GM18498 (cell line): ENCODE measurements at regions not wholly inside any gene's neighbourhood (a gene's known extent, or its start where the extent isn't known, plus 50 kb on each side); places are given as distances from the start of the nearest gene placed in this dataset.

ENCODE experiments used
- ATAC-seq: cut with Tn5 transposase; IDR thresholded peaks from one replicate; pipeline ENCODE4 v1.9.1; 2021; ENCODE audit warnings: mild to moderate bottlenecking, moderate library complexity; ENCODE audit not compliant: unreplicated experiment

DNA sequence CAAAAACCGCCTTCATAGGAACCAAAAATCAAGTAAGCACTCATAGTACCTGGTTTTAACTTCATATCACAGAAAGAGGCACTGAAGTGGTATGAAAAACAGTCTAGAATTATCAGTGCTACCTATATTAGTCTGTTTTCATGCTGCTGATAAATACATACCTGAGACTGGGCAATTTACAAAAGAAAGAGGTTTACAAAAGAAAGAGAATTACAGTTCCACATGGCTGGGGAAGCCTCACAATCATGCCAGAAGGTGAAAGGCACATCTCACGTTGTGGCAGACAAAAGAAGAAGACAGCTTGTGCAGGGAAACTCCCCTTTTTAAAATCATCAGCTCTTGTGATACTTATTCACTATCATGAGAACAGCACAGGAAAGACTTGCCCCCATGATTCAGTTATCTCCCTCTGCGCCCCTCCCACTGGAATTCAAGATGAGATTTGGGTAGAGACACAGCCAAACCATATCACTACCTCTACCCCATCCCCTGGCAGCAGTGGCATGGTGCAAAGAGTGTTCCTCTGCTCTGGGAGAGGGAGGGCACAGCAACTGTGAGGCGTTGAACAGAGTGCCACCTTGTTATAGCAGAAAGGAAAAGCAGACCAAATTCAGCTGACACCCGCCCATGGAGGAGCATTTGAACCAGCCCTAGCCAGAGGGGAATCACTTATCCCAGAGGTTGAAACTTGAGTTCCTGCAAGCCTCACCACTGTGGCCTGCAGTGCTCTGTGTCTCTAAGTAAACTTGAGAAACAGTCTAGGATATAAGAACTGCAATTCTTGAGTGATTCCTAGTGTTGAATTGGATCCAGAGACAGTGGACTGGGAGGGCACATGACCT lies 61.9 kb upstream of the PTPRZ1 start:
- ATAC-seq = no peak

DNA sequence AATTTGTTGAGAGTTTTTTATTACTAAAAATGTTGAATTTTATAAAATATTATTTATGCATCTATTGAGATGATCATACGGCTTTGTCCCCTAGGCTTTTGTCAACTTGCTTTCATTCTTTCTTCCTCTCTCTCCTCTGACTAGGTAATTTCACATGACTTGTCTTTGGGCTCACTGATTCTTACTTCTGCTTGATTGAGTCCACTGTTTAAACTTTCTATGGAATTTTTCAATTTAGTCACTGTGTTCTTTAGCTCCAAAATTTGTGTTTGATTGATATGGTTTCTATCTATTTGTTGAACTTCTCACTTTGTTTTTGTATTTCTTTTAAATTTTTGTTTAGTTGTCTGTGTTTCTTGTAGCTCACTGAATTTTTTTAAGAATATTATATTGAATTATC lies 65.9 kb upstream of the PTPRZ1 start:
- ATAC-seq = no peak

DNA sequence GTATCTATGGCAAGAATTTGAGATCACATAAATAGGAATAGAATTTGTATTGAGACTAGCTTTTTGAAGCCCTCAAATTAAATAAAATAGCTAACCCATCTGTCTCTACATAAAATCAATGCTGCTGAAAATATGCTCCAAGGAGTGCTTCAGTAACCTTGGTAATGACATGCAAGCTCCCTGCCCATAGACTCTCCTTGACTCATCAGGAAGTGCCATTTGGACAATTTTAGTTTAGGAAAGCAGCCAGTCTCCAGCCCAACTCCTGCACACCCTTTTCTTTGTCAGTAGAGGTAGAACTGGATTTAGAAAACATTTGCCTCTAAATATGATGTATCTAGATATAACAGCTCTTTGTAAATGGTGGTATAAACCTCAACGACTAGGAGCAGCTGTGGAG lies 69.9 kb upstream of the PTPRZ1 start:
- ATAC-seq = no peak

DNA sequence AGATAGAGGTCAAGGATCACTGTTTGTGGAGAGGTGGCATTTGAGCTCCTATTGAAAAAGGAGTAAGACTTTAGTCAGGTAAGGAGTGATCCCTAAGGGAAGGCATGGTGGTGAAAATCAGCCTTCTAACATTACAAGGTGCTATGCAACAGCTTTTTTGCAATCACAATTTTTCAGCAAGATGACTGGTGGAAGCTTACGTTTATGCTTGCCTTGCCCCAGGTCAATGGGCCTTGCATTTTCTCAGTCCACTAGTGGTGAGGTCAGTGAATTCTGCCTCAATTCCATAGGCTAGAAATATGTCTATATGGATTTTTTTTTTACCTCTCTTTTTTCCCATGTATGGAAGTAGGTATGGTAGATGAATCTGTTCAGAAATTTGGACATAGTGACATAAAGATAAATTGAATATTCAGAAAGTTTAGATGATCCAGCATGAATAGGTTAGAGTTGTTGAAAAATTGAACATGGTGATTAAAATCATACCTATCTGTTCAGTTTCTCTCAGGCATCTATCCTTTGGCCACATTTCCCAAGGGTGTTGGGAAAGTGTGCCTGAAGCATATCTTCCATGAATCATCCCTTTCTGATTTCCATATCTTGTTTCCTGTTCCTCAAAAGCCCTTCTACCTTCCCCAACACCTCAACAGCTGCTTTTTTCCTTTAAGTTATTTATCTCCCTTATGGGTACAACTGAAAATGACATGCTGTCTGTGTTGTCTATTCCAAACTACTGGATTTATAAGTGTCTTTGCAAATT lies 71.9 kb upstream of the PTPRZ1 start:
- ATAC-seq = no peak

DNA sequence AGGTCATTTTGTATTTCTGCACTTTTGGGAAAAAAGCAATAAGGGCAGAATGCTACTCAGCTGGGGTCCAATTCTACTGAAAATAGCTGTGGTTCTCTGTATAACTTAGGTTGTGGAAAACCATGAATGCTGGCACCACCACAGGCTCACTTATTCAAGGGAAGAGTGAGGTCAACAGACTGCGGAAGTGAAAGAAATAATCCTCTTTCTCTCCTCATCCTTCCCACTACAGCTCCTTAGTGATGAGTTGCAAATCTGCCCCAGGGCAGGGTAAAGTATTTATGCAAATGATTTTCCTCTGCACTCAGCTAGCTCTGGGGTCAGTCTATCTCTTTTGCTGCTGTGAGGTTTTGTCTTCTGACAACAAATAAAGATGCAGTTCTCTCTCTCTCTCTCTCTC lies 74.1 kb upstream of the PTPRZ1 start:
- ATAC-seq = no peak

DNA sequence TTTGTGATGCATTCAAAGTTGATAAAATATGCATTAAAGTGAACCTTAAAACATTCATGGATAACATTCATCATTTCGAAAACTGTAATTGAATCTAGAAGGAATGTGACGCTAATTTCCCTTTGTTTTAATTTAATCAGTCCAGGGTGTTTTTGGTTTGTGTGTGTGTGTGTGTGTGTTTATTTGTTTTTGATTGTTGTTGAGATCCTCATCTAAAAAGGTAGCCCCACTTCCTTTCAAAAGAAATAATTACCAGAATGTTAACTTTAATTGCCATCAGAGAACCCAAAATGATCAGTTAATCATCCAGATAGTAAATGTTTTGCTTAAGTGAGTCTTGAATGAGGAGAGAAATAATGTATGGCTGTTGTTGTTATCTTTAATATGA lies 74.5 kb upstream of the PTPRZ1 start:
- ATAC-seq = no peak

DNA sequence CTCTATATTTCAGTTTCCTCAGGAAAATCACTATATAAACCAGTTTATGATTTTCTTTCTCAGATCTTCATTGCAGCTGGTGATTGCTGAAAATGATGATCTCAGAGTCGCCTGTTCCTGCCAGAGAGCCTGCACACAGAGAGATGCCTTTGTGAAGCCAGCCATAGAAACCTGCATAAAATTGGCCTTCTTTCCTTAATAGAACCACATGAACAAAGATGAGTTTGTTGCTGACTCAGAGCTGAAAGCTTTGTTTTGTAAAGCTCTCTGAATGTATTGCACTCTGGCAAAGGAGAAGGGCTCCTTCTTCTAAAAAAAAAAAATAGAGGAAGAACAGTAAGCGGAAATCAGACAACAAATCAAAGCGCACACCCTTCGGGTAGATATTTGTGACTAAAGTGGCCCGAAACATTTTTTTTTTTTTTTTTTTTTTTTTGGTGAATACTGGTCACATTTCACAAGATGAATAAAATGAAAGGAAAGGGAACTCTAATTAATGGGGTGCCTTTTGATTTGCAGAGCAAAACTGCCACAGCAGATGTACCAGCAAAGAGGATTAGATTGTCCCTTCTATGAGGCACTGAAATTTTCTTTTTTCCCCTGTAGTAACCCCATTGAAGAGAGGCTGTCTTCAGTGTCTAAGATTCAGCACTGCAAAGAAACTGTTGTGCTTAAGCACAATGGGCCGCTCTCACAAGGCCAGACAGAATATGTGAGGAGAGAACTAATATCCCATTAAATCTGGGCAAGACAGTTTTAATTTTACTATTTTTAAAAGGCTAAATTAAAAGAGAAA lies 75.1 kb upstream of the PTPRZ1 start:
- no peak for ATAC-seq

DNA sequence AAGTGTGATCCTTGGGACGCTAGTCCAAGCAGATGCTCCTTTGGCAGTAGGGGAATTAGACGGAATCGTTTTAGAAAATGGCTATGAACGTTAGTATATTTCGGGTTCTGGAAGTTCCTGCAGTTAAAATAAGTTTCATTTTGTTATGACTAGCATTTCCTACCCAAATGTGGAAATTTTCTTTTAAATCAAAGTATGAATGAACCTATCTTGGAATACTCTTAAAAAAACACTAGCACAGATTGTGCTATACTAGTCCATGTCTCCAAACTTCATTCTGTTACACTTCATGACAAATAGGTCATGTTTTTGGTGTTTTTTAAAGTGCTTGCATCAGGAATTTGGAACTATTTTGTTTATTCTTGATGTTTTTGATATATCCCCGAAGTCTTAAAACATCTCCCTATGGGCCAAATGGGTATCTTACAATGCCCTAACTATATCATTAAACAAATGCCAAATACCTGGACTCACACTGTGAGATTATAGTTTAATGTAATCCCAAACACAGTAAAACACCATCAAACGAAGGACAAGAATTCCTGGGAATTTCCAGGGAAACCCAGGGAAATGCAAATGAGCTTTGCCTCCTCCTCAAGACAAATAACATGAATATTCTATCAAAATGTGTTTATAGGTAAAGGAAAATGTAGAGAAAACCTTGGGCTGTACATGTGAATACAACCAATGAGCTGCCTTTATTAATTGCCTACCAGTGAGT lies 75.9 kb upstream of the PTPRZ1 start:
- ATAC-seq = no peak

DNA sequence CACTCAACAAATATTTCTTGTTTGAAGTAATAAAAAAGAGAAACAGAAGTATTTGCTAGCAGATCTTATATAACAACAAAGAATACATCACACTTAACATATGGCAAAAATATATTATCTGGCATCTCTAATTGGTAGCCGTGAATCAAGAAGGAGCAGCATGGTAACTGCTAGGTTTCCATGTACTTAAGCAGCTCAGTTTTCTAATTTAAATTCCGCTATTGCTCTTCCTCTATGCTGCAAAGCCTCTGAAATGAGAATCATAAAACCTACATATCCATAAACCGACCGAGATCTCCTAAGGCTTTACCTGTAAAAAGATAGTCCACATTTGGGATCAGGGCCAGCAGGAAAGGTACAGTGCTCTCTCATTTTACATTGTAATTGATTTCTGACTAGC lies 76.6 kb upstream of the PTPRZ1 start:
- ATAC-seq = no peak

DNA sequence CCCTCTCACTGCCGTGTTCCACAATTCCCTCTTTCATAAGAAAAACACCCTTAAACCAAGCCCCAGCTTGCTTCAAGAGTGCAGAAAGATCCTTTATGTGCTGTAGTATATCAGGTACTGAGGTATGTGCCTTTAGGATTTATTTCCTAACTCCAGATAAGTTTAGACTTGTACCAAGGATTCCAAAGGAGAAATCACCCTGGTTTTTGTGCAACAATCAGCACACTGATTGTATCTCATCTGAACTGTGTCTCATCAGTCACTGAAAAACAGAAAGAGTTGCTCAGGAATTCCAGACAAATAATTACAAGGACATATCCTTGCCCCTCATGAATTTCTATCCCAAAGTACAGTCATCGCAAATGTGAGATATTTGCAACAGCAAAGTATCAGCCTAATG lies 77.2 kb upstream of the PTPRZ1 start:
- no peak for ATAC-seq

DNA sequence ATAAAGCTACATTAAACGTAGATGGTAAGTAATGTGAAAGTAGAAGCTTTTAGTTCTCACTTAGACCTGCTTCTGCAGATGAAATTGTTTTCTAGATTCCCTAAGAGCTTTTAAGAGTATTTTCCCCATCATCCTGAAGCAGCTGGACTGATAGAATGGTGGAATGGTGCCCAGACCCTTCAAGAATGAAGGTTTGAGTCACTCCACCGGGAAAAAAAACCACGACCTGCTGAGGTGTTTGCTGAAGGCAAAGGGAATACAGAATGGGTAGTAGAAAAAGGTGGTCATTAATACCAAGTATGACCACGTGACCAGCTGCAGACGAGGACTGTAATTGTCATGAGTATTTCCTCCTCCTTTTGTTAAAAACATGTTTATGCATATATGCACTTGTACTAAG lies 79.2 kb upstream of the PTPRZ1 start:
- ATAC-seq = no peak

DNA sequence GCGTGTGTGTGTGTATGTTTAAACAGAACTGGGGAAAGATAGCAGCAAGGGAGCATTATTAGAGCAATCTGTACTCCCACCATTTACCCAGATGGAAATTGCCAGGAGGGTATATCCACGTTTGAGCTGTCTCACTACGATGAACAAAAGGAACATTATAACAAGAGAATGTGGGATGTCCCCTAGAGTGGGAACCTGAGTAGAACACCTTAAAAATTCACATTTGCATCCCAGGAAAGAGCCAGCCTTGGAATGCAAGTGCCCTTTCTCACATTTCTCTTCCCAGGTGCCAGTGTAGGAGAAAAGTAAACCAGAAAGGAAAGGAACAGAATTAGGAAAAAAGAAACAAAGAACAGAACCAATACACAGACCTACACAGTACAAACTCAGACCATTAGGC lies 95.3 kb upstream of the PTPRZ1 start:
- ATAC-seq = no peak

DNA sequence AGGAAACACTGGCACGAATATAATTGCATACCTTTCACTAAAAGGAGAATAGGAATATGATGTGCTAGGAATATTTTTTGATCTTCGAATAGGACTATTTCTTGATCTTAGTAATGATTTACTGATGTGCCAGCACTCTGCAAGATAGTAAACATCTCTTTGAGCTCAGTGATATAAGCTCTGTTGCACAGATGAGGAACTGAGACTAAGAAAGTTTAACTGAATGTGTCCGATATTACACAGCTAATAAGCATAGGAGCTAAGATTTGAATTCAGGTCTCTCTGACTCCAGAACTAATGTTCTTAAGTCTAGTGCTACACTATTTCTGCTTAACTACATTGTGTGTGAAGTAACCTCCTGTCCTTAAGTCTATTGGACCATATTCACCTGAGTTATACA lies 98.4 kb upstream of the PTPRZ1 start:
- no peak for ATAC-seq

DNA sequence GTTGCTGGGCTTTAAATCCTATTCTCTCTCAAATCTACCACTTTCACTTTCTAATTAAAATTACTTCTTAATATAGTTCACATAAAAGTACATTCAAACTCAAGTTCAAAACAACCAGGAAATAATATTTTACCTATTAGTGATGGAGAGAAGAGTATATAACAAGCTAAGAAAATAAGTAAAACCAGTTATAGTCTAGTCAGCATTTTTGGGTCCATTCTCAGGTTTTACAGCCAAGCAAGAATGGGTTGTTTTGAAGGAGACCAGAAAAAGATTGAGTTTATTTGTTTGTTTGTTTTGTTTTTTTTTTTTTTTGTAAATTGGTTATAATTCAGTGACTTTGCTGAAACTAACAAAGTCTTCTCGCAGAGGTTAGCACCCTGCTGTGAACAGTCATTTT lies 106.3 kb upstream of the PTPRZ1 start:
- ATAC-seq = no peak

DNA sequence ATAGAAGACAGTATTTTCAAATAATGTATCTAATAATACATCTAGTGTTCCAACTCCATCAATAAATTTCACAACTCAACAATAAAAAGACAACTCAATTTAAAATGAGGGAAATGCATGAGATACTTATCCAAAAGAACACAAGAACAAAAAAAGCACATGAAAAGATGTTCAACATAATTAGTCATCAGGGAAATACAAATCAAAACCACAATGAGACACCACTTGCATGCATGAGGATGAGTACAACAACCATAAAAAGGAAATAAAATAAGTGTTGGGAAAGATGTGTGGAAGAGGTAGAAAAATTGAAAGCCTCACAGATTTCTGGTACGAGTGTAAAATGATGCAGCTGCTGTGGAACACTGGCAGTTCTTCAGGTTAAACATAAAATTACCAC lies 111.6 kb upstream of the PTPRZ1 start:
- no peak for ATAC-seq

DNA sequence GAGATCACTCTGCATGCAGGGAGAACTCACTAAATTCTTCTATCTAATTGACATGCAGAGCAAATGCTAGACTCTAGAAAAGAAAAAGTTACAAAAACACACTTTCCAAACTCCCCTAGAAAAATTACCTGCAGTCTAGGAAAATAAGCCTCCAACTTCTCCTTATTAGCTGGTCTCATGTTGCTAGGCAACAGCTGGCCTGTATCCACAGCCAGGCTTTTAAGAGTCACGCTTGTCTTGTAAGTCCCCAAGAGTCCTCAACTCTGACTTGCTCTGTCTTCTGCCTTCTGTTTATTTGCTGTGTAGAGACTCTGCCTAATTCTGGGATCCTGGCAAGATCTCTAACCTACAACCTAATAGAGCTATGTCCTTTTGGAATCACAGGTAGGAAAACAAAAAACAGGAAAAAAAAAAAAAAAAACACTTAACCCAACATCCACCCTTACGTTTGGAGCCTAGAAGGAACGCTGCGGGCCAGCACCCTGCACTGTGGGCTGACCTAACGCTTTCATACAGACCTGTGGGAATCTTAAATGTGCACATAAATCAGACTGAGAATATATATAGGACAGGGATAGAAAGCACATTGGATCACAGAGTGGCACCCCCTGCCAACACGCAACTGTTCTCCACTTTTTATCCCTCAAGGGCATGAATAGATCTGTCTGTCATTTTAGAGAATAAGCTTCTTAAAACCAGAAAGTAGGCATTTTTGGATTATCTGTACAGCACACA lies 117.0 kb upstream of the PTPRZ1 start:
- no peak for ATAC-seq

DNA sequence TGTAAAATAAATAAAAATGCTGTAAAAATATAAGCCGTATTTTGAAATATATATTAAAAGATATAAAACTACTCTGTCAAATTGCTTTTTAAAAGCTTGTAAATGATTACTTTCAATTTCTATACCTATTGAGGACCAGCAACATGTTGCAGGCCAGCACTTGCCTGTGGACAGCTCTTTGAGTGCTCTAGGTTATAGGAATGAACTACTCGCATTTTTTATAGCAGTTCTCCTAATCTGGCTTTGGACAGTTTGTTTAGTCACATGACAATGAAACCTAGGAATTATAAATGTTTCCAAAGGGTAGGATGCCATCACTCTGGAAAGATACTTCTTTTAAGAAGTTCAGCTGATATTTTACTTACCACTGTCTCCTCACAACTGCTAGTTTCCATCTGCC lies 117.7 kb upstream of the PTPRZ1 start:
- ATAC-seq = no peak

DNA sequence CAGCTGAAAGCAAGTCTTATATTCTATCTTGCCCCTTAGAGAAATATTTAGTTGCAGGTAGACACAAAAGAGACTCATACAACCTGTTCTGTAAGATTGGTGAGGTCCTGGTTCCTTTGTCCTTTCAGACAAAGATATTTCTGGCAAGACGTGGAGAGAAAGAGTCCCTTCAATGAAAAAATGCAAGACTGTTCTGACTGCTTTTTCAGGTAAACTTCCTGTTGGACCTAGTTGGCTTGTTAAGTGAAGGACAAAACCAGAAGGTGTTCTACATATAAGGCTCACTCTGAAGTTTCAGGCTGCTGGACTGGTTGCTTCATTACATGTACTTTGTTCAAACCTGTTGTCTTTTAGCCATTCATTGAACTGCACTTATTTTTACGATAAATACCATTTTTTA lies 119.0 kb upstream of the PTPRZ1 start:
- no peak for ATAC-seq

DNA sequence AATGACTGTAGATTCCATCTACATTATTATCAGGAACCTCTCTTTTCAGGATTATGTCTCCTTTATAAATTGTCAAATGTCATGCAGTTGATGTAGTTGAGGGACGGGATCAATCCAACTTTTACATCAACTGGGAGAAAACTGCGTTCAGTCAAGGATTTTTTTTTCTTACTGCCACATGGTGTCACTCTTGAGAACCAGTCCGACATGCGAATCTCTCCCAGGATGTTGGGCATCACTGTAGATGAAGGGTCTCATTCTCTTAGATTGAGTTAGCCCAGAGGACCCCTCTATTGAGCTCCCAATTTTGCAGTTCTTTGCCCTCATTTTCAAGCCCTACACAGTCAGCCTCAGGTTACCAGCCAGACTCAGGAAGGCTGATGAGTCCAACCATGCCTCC lies 120.3 kb upstream of the PTPRZ1 start:
- ATAC-seq = no peak

DNA sequence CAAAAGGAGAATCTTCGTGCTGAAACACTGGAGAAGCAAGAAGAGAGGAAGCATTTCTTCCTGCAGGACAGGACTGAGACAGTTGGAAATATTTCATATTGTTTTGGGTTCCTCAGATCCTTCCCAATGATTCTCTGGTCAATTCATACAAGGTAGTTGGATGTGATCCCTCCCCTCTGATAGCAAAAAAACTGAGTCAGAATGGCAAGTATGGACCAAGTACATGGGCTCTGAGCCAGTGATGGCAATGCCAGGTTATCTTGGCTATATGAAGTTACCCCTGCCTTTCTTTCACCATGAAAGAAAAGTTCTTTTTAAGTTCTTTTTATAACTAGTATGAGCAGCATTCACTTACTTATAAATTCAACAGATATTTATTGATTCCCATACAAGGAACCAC lies 124.4 kb upstream of the PTPRZ1 start:
- no peak for ATAC-seq
